ENCODE measurements at regions not wholly inside any gene's neighbourhood (a gene's known extent, or its start where the extent isn't known, plus 50 kb on each side); places are given as distances from the start of the nearest gene placed in this dataset.

GRCh38 chr13:109608503-109608902, 177.9 kb downstream of the IRS2 start:
- no peak for TF ChIP-seq GATA2 (IDR thresholded peaks at IDR 0.05; ENCODE audit: low read depth, low read length)
- TF ChIP-seq GATA3 (IDR thresholded peaks at IDR 0.05; ENCODE audit: low read depth, low read length): no peak

DNA sequence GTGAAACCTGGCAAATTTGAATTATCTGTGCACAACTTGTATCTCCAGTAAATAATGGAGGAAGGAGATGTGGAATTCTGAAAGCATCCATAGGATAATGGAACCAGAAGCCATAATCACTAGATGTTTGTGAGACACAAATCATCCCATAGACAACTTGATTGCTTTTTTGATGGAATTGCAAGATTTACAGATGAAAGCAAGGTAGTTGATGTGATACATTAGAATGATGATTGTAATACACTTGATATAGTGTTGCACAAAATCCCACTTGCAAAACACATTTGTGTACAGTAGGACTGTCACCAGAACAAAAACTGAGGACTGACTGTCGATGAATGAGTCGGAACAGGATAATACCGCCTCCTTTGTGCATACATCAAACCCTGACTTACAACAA, 178.3 kb downstream of the IRS2 start:
- TF ChIP-seq GATA2 (IDR thresholded peaks at IDR 0.05; ENCODE audit: low read depth, low read length) (no peak), GATA3 (IDR thresholded peaks at IDR 0.05; ENCODE audit: low read depth, low read length) (no peak)

- TF ChIP-seq GATA2 (IDR thresholded peaks at IDR 0.05; ENCODE audit: low read depth, low read length): no peak
- TF ChIP-seq GATA3 (IDR thresholded peaks at IDR 0.05; ENCODE audit: low read depth, low read length): no peak
Measured at GRCh38 chr13:109606520-109606919, 179.9 kb downstream of the IRS2 start.

- TF ChIP-seq GATA2 (IDR thresholded peaks at IDR 0.05; ENCODE audit: low read depth, low read length) (no peak), GATA3 (IDR thresholded peaks at IDR 0.05; ENCODE audit: low read depth, low read length) (no peak)
Measured at GRCh38 chr13:109605846-109606245, 180.5 kb downstream of the IRS2 start.

DNA sequence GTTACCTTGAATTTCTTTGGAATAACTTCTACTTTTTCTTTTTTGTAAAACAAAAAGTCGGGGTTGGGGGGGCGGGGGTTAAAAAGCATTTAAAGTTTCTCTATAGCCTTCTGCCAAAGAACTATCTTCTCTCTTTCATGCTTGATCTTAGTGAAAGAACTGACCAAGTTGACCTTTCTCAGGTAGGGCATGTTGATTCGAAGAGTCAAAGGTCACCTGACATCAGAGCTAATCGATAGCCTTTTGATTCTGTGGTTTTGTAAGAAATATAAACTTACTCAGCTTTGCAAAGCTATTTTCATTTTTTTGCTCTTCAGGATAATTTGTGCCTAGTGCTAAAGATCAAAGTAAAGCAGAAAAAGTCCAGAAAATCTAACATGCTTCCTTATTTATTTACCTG, 181.5 kb downstream of the IRS2 start:
- TF ChIP-seq GATA3 (IDR thresholded peaks at IDR 0.05; ENCODE audit: low read depth, low read length): no peak
- TF ChIP-seq GATA2 (IDR thresholded peaks at IDR 0.05; ENCODE audit: low read depth, low read length): no peak

GRCh38 chr13:109602356-109602755, 184.0 kb downstream of the IRS2 start:
- TF ChIP-seq GATA3 (IDR thresholded peaks at IDR 0.05; ENCODE audit: low read depth, low read length): no peak
- no peak for TF ChIP-seq GATA2 (IDR thresholded peaks at IDR 0.05; ENCODE audit: low read depth, low read length)

DNA sequence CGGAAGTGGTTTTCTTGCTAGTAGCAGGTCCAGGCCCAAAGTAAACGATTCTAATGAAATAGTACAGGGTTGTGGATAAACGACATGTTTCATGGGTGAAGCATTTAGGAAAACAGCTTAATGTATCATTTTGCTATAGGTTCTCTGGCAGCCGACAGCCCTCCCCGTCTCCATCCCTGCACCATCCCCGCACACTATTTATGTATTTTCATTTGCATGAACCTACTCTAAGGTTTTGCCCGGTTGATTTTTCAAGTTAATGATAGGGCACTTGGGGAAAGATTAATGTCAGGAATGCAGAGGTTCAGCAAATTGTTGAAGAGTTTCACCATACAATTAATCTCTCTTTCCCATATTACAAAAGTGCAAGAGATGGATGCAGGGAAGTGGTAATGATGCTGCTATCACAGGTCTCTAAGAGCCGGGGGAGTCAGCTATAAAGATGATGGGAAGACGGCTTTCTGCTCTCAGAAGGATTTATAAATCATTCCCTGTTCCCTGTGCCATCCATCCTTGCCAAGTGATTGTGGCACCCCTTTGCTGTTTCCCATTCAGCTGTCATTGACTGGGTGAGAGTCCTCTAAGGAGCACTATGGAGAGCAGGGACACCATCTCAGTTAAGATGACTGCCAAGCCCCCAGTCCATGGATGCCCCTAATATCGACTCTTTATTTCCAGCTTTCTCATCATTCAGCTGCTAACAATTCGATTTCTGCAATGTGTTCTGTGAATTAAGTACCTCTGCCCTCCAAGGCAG, 186.3 kb downstream of the IRS2 start:
- TF ChIP-seq GATA2 (IDR thresholded peaks at IDR 0.05; ENCODE audit: low read depth, low read length) (no peak), GATA3 (IDR thresholded peaks at IDR 0.05; ENCODE audit: low read depth, low read length) (no peak)

DNA sequence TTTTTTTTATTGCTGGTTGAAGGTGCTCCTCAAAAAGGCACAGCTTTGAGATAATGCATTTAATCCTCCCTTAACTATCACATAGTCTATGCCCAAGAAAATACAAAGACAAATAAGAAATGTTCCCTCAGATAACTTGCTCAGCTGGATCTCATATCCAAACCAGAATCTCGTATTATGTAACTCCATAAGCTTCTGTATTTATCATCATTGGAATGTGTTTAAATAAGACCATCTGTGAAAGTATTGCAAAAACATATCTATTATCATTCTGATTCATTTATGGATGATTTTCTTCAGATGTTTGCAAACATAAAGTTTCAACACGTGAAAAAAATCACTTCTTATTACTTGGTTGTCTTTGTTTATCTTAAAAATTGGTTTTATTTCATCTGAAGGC, 190.9 kb downstream of the IRS2 start:
- TF ChIP-seq GATA3 (IDR thresholded peaks at IDR 0.05; ENCODE audit: low read depth, low read length) (no peak), GATA2 (IDR thresholded peaks at IDR 0.05; ENCODE audit: low read depth, low read length) (no peak)

GRCh38 chr13:109593230-109593629, 193.2 kb downstream of the IRS2 start:
- TF ChIP-seq GATA2 (IDR thresholded peaks at IDR 0.05; ENCODE audit: low read depth, low read length): no peak
- TF ChIP-seq GATA3 (IDR thresholded peaks at IDR 0.05; ENCODE audit: low read depth, low read length): no peak

DNA sequence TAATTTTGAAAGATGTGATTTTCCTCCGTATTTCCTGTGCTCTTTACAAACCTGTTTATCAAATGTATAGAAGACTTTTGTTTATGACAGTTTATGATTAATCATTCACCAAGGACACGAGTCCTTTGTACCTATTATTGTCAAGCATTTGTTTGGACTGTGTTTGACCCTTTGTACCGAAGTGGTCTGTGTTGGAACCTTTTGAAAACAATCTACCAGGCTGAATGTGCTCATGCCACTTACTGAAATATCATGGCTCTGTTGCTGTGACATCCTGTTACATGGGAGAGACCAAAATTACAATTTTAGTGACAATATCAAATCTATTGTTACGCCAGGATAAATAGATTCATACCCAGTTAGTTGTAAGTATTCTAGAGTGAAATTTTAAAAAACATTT, 193.6 kb downstream of the IRS2 start:
- TF ChIP-seq GATA2 (IDR thresholded peaks at IDR 0.05; ENCODE audit: low read depth, low read length): no peak
- no peak for TF ChIP-seq GATA3 (IDR thresholded peaks at IDR 0.05; ENCODE audit: low read depth, low read length)

GRCh38 chr13:109587689-109588088, 198.7 kb downstream of the IRS2 start:
- TF ChIP-seq GATA2 (IDR thresholded peaks at IDR 0.05; ENCODE audit: low read depth, low read length): no peak
- no peak for TF ChIP-seq GATA3 (IDR thresholded peaks at IDR 0.05; ENCODE audit: low read depth, low read length)

- no peak for TF ChIP-seq GATA3 (IDR thresholded peaks at IDR 0.05; ENCODE audit: low read depth, low read length)
- no peak for TF ChIP-seq GATA2 (IDR thresholded peaks at IDR 0.05; ENCODE audit: low read depth, low read length)
Measured at GRCh38 chr13:109586509-109587346, 199.7 kb downstream of the IRS2 start.

GRCh38 chr13:109584844-109585361, 201.5 kb downstream of the IRS2 start:
- no peak for TF ChIP-seq GATA2 (IDR thresholded peaks at IDR 0.05; ENCODE audit: low read depth, low read length)
- no peak for TF ChIP-seq GATA3 (IDR thresholded peaks at IDR 0.05; ENCODE audit: low read depth, low read length)

- no peak for TF ChIP-seq GATA3 (IDR thresholded peaks at IDR 0.05; ENCODE audit: low read depth, low read length)
- TF ChIP-seq GATA2 (IDR thresholded peaks at IDR 0.05; ENCODE audit: low read depth, low read length): no peak
Measured at GRCh38 chr13:109577191-109577700, 209.1 kb downstream of the IRS2 start.
